H1 (cell line): ENCODE measurements at regions not wholly inside any gene's neighbourhood (a gene's known extent, or its start where the extent isn't known, plus 50 kb on each side); places are given as distances from the start of the nearest gene placed in this dataset.

ENCODE experiments used
- CTCF ChIA-PET: fragments of 300-600 bp; sonication (Branson Sonifier 250); formaldehyde crosslinking; loops from one replicate; lab custom pipeline; 2021; ENCODE audit not compliant: partially characterized antibody; lab: Charles Lee
- POLR2A ChIA-PET: fragments of 300-600 bp; sonication (Branson Sonifier 250); formaldehyde crosslinking; loops from one replicate; lab custom pipeline; 2021; ENCODE audit warnings: inconsistent platforms; ENCODE audit not compliant: partially characterized antibody; lab: Charles Lee
- DNase-seq, 2 experiments: peaks; one replicate each; pipeline versions ENCODE4 v3.0.0 to v3.0.0-alpha.2; 2010 to 2022; ENCODE audit warnings: low spot score in 2 of 2, low read depth in 1 of 2, mixed read lengths in 1 of 2
- FAIRE-seq: peaks from 2 replicates; lab custom pipeline; 2011; peaks lifted over from hg19 to GRCh38; lab: Jason Lieb, UNC
- H2AFZ ChIP-seq: 2 replicates; pipeline ENCODE4 v1.8.1; 2012; ENCODE audit warnings: low read length, inconsistent platforms
- H2AK5ac ChIP-seq: 2 replicates; pipeline ENCODE4 v1.6.1; 2013; ENCODE audit warnings: low read depth, low read length
- H2BK120ac ChIP-seq: replicated peaks from 2 replicates; pipeline ENCODE3; 2013; ENCODE audit warnings: low read depth, low read length, inconsistent platforms
- H2BK12ac ChIP-seq: 2 replicates; pipeline ENCODE4 v1.6.1; 2013; ENCODE audit warnings: low read depth, low read length
- H2BK15ac ChIP-seq: 2 replicates; pipeline ENCODE4 v1.6.1; 2013; ENCODE audit warnings: low read length
- H2BK20ac ChIP-seq: 2 replicates; pipeline ENCODE4 v1.6.1; 2013; ENCODE audit warnings: low read length
- H2BK5ac ChIP-seq: 2 replicates; pipeline ENCODE4 v1.6.1; 2013; ENCODE audit warnings: low read depth, low read length
- H3K14ac ChIP-seq: 2 replicates; pipeline ENCODE4 v1.6.1; 2013; ENCODE audit warnings: inconsistent platforms; ENCODE audit not compliant: insufficient read length
- H3K18ac ChIP-seq: 2 replicates; pipeline ENCODE4 v1.6.1; 2013; ENCODE audit warnings: low read length; ENCODE audit errors: extremely low read depth
- H3K23ac ChIP-seq: 2 replicates; pipeline ENCODE4 v1.6.1; 2013; ENCODE audit warnings: inconsistent platforms; ENCODE audit not compliant: insufficient read length
- H3K23me2 ChIP-seq: 2 replicates; pipeline ENCODE4 v1.6.1; 2013; ENCODE audit warnings: low read depth, low read length
- H3K27ac ChIP-seq: 2 replicates; pipeline ENCODE4 v1.6.1; 2011; ENCODE audit warnings: low read depth, low read length, inconsistent platforms
- H3K27me3 ChIP-seq, 4 experiments: replicated peaks in 1 of 4; 1 replicate in 1 of 4; 2 replicates in 3 of 4; pipeline versions ENCODE4 v1.6.1 to v1.8.1; 2011 to 2013; ENCODE audit warnings: low read length in 3 of 4, mild to moderate bottlenecking in 3 of 4, inconsistent platforms in 2 of 4, mixed read lengths in 2 of 4, moderate library complexity in 1 of 4; ENCODE audit not compliant: control insufficient read depth in 3 of 4, insufficient read depth in 3 of 4; ENCODE audit errors: extremely low read depth in 1 of 4
- H3K36me3 ChIP-seq, 4 experiments: 2 replicates each; pipeline versions ENCODE4 v1.6.1 to v1.8.1; 2011 to 2013; ENCODE audit warnings: mild to moderate bottlenecking in 4 of 4, low read length in 3 of 4, moderate library complexity in 2 of 4, control low read depth in 1 of 4, inconsistent platforms in 1 of 4; ENCODE audit not compliant: insufficient read depth in 4 of 4, control insufficient read depth in 2 of 4
- H3K4ac ChIP-seq: replicated peaks from 2 replicates; pipeline ENCODE3; 2013; ENCODE audit warnings: low read length, low read depth, mixed read lengths, inconsistent platforms; ENCODE audit not compliant: insufficient read length
- H3K4me1 ChIP-seq, 4 experiments: replicated peaks in 1 of 4; 1 replicate in 1 of 4; 2 replicates in 3 of 4; pipeline versions ENCODE4 v1.6.1 to v1.8.1; 2011 to 2013; ENCODE audit warnings: low read length in 3 of 4, inconsistent platforms in 2 of 4, mixed read lengths in 1 of 4; ENCODE audit not compliant: insufficient read depth in 4 of 4, control insufficient read depth in 3 of 4
- H3K4me2 ChIP-seq, 2 experiments: 2 replicates each; pipeline versions ENCODE4 v1.6.1 to v1.8.1; 2011 to 2013; ENCODE audit warnings: low read depth in 2 of 2, low read length in 2 of 2, control low read depth in 1 of 2, inconsistent platforms in 1 of 2, mild to moderate bottlenecking in 1 of 2; ENCODE audit not compliant: insufficient read depth in 1 of 2
- H3K4me3 ChIP-seq, 4 experiments: fragments of 200-600, 300-600 bp in 1 of 4; sonication (generic), shearing (Covaris generic), sonication (Bioruptor Twin) in 1 of 4; 2 replicates each; pipeline versions ENCODE4 v1.5.1 to v1.8.1; 2011 to 2016; ENCODE audit warnings: low read length in 4 of 4, low read depth in 3 of 4, control low read depth in 2 of 4, inconsistent platforms in 2 of 4, mild to moderate bottlenecking in 2 of 4, mixed read lengths in 1 of 4, moderate library complexity in 1 of 4; ENCODE audit not compliant: insufficient read depth in 2 of 4; ENCODE audit errors: extremely low read depth in 1 of 4
- H3K56ac ChIP-seq: replicated peaks from 2 replicates; pipeline ENCODE3; 2013; ENCODE audit warnings: low read depth, mild to moderate bottlenecking, mixed read lengths, low read length, inconsistent platforms; ENCODE audit not compliant: insufficient read length
- H3K79me1 ChIP-seq: 2 replicates; pipeline ENCODE4 v1.6.1; 2013; ENCODE audit warnings: low read depth, low read length, control low read depth
- H3K79me2 ChIP-seq, 2 experiments: 2 replicates each; pipeline versions ENCODE4 v1.6.1 to v1.8.1; 2012 to 2013; ENCODE audit warnings: low read length in 2 of 2, mild to moderate bottlenecking in 2 of 2, inconsistent platforms in 1 of 2; ENCODE audit not compliant: insufficient read depth in 2 of 2, control insufficient read depth in 1 of 2
- H3K9ac ChIP-seq, 4 experiments: replicated peaks in 1 of 4; 1 replicate in 1 of 4; 2 replicates in 3 of 4; pipeline versions ENCODE4 v1.6.1 to v1.8.1; 2011 to 2013; ENCODE audit warnings: low read depth in 3 of 4, low read length in 3 of 4, control low read depth in 2 of 4, mild to moderate bottlenecking in 2 of 4, moderate library complexity in 2 of 4, inconsistent platforms in 1 of 4; ENCODE audit errors: extremely low read depth in 1 of 4
- H3K9me3 ChIP-seq, 2 experiments: 2 replicates each; pipeline versions ENCODE4 v1.6.1 to v1.8.1; 2012 to 2013; ENCODE audit warnings: mild to moderate bottlenecking in 2 of 2, moderate library complexity in 2 of 2, control low read depth in 1 of 2, inconsistent platforms in 1 of 2, low read depth in 1 of 2, low read length in 1 of 2, mixed read lengths in 1 of 2; ENCODE audit not compliant: insufficient read depth in 2 of 2
- H4K20me1 ChIP-seq, 2 experiments: replicated peaks in 1 of 2; 2 replicates each; pipeline versions ENCODE3 to v1.8.1; 2011 to 2013; ENCODE audit warnings: inconsistent platforms in 2 of 2, low read length in 2 of 2, mild to moderate bottlenecking in 1 of 2; ENCODE audit not compliant: insufficient read depth in 2 of 2, control insufficient read depth in 1 of 2
- H4K5ac ChIP-seq: 2 replicates; pipeline ENCODE4 v1.6.1; 2013; ENCODE audit warnings: low read length, low read depth, mixed read lengths, inconsistent platforms; ENCODE audit not compliant: insufficient read length
- H4K8ac ChIP-seq: 2 replicates; pipeline ENCODE4 v1.8.0; 2013; ENCODE audit warnings: mild to moderate bottlenecking, moderate library complexity, low read length, inconsistent platforms; ENCODE audit not compliant: insufficient read depth; ENCODE audit errors: extremely low read depth
- H4K91ac ChIP-seq: replicated peaks from 2 replicates; pipeline ENCODE3; 2013; ENCODE audit warnings: low read length, mixed read lengths, inconsistent platforms; ENCODE audit not compliant: insufficient read length
- NRF1 ChIP-seq: IDR thresholded peaks from 2 replicates; pipeline ENCODE4 v1.6.1; 2011; ENCODE audit warnings: mild to moderate bottlenecking, low read depth, low read length, improper control_type of control experiment
- SRF ChIP-seq: IDR thresholded peaks from 2 replicates; pipeline ENCODE4 v1.6.1; 2011; ENCODE audit warnings: mild to moderate bottlenecking, low read depth, low read length, moderate library complexity
- SUZ12 ChIP-seq: fragments of 200-600 bp; sonication (generic); IDR thresholded peaks from 2 replicates; pipeline ENCODE4 v1.6.1; 2012; ENCODE audit warnings: mild to moderate bottlenecking, inconsistent platforms, low read length, moderate library complexity, mixed read lengths
- WGBS, 2 experiments: shearing (Covaris generic) in 1 of 2; methylation state at CpG; one replicate each; pipeline versions ENCODE4 v1.1.6 to v1.1.7; 2013 to 2015; ENCODE audit warnings: low lambda C conversion rate in 2 of 2, mixed read lengths in 2 of 2, inconsistent platforms in 1 of 2, low coverage in 1 of 2, missing lambda C conversion rate in 1 of 2; ENCODE audit not compliant: insufficient replicate concordance in 2 of 2, insufficient coverage in 1 of 2, insufficient read length in 1 of 2; ENCODE audit errors: extremely low coverage in 1 of 2, missing lambda C conversion rate in 1 of 2; 5-methylcytosine and 5-hydroxymethylcytosine counted together

DNA sequence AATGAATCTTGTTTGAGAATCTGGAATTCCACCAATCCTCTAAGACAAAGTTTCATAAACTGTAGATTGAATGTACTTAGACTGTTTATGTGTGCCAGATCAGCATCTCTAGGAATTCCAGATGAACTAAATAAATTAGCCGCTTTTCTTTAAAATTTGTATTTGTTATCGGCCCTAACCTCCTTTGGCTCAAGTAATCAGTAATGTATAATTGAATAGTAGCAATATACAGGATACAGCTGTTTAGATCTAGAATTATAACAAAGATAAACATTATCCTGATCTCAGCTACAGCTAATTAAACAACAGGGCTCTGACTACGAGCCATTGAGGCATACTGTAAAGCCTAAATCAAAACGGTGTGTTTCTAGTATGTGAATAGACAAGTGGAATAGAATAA lies 120.3 kb downstream of the CYB561 start:
- TF ChIP-seq SUZ12 (no peak), SRF (no peak), NRF1 (no peak)
- no peaks in the 10 kb centered on the region for H4K20me1 ChIP-seq
- H2BK120ac ChIP-seq = no peak overlapping the region
- FAIRE-seq = no peak
- H4K8ac ChIP-seq = no peak overlapping the region
- no peaks in the 10 kb centered on the region for H3K27me3 ChIP-seq
- H2BK5ac ChIP-seq = no peak overlapping the region
- H3K14ac ChIP-seq = no peak overlapping the region
- H3K9me3 ChIP-seq = no peaks in the 10 kb centered on the region
- no peak overlapping the region for H3K23ac ChIP-seq
- no peak overlapping the region for H3K9ac ChIP-seq
- H3K79me1 ChIP-seq = no peaks in the 10 kb centered on the region
- no peak overlapping the region for H3K4me3 ChIP-seq
- no peak overlapping the region for H4K5ac ChIP-seq
- H2BK20ac ChIP-seq = no peak overlapping the region
- no peak overlapping the region for H2BK12ac ChIP-seq
- H3K27ac ChIP-seq = no peak overlapping the region
- no peak overlapping the region for H3K56ac ChIP-seq
- H3K18ac ChIP-seq = no peak overlapping the region
- POLR2A ChIA-PET = no interaction called here
- no peak overlapping the region for H2AFZ ChIP-seq
- no peak overlapping the region for H3K4ac ChIP-seq
- CTCF ChIA-PET = interaction anchor here (1.0 to 2.3 kb wide), 2 partner anchors 19 to 81 kb away, joined by 3 to 9 read pairs; no protein-coding TSS in a partner anchor
- H3K79me2 ChIP-seq = no peaks in the 10 kb centered on the region
- H2BK15ac ChIP-seq = no peak overlapping the region
- no peak overlapping the region for H3K4me2 ChIP-seq
- no peaks in the 10 kb centered on the region for H3K23me2 ChIP-seq
- 91% methylated on average over 4 of the region's 4 CpGs; no CpG with 5 or more reads in 1 of the 2 experiments for WGBS, 2 experiments
- no peaks in the 10 kb centered on the region for H3K4me1 ChIP-seq
- DNase-seq = no peak
- H3K36me3 ChIP-seq = no peaks in the 10 kb centered on the region
- H2AK5ac ChIP-seq = no peak overlapping the region
- H4K91ac ChIP-seq = no peak overlapping the region
